PC-3 (cell line): ENCODE measurements at regions not wholly inside any gene's neighbourhood (a gene's known extent, or its start where the extent isn't known, plus 50 kb on each side); places are given as distances from the start of the nearest gene placed in this dataset.

Source experiments
- ATAC-seq: fragments of 200-7000 bp; cut with Tn5 transposase; 2 replicates; pipeline ENCODE4 v1.9.1; 2020; ENCODE audit warnings: mild to moderate bottlenecking, moderate library complexity
- BruUV-seq: library from RNA; stranded (reverse); fragments of 400-500 nt; replicated peaks from 2 replicates; lab custom pipeline; 2021; lab: Mats Ljungman, UMichigan
- CTCF ChIA-PET: fragments of 300-600 bp; sonication (Branson Sonifier 250); formaldehyde crosslinking; loops from one replicate; lab custom pipeline; 2022; ENCODE audit warnings: antibody characterized with exemption; lab: Charles Lee
- POLR2A ChIA-PET: fragments of 300-600 bp; sonication (Branson Sonifier 250); formaldehyde crosslinking; loops from one replicate; lab custom pipeline; 2022; ENCODE audit warnings: antibody characterized with exemption; ENCODE audit not compliant: unreplicated experiment; lab: Charles Lee
- DNase-seq: peaks from one replicate; pipeline ENCODE4 v3.0.0-alpha.2; 2015
- H2AFZ ChIP-seq: fragments of 300-600 bp; sonication (generic); 2 replicates; pipeline ENCODE4 v1.6.0; 2016; ENCODE audit warnings: antibody characterized with exemption, low read length
- H3F3A ChIP-seq: fragments of 300-600 bp; sonication (generic); one replicate; pipeline ENCODE4 v1.6.0; 2017; ENCODE audit warnings: antibody characterized with exemption, low read length, control low read depth, mild to moderate bottlenecking; ENCODE audit not compliant: unreplicated experiment
- H3K27ac ChIP-seq: fragments of 300-600 bp; sonication (generic); 2 replicates; pipeline ENCODE4 v1.5.1; 2016; ENCODE audit warnings: mild to moderate bottlenecking, low read length
- H3K27me3 ChIP-seq: fragments of 300-600 bp; sonication (generic); 2 replicates; pipeline ENCODE4 v1.6.1; 2016; ENCODE audit warnings: low read length, mixed read lengths
- H3K36me3 ChIP-seq: fragments of 300-600 bp; sonication (generic); 2 replicates; pipeline ENCODE4 v1.6.1; 2016; ENCODE audit warnings: low read depth, mixed run types, low read length, mixed read lengths
- H3K4me1 ChIP-seq: fragments of 300-600 bp; sonication (generic); 2 replicates; pipeline ENCODE4 v1.5.1; 2016; ENCODE audit warnings: low read length; ENCODE audit not compliant: insufficient read depth
- H3K4me2 ChIP-seq: fragments of 300-600 bp; sonication (generic); 2 replicates; pipeline ENCODE4 v1.6.0; 2016; ENCODE audit warnings: low read length
- H3K4me3 ChIP-seq: fragments of 300-600 bp; sonication (generic); 2 replicates; pipeline ENCODE4 v1.5.1; 2016; ENCODE audit warnings: mild to moderate bottlenecking, low read length, mixed read lengths
- H3K79me2 ChIP-seq: fragments of 300-600 bp; sonication (generic); 2 replicates; pipeline ENCODE4 v1.6.1; 2017; ENCODE audit warnings: low read length, mixed read lengths
- H3K9ac ChIP-seq: fragments of 300-600 bp; sonication (generic); 2 replicates; pipeline ENCODE4 v1.6.0; 2016; ENCODE audit warnings: mild to moderate bottlenecking, low read length
- H3K9me2 ChIP-seq: fragments of 300-600 bp; sonication (generic); replicated peaks from 2 replicates; pipeline ENCODE4 v1.6.1; 2016; ENCODE audit warnings: mixed run types, low read length, mixed read lengths
- H3K9me3 ChIP-seq: fragments of 300-600 bp; sonication (generic); 2 replicates; pipeline ENCODE4 v1.6.1; 2016; ENCODE audit warnings: low read length, mixed read lengths
- H4K20me1 ChIP-seq: fragments of 300-600 bp; sonication (generic); 2 replicates; pipeline ENCODE4 v1.6.1; 2016; ENCODE audit warnings: low read length, mixed read lengths
- EZH2 ChIP-seq: fragments of 300-600 bp; sonication (generic); IDR thresholded peaks from one replicate; pipeline ENCODE4 v1.6.1; 2017; ENCODE audit warnings: antibody characterized with exemption, mild to moderate bottlenecking, low read length; ENCODE audit not compliant: unreplicated experiment
- EZH2phosphoT487 ChIP-seq: fragments of 300-600 bp; sonication (generic); IDR thresholded peaks from 2 replicates; pipeline ENCODE4 v1.6.1; 2018; ENCODE audit warnings: mild to moderate bottlenecking, antibody characterized with exemption, low read length, borderline replicate concordance
- intact Hi-C: fragments of 100-400 bp; cut with micrococcal nuclease; formaldehyde crosslinking; loops from 2 replicates; pipeline ENCODE4 v1.9.0; 2023
- TF ChIP-seq, protein P1 (sequence below): fragments of 300-600 bp; sonication (generic); conservative IDR thresholded peaks from 2 replicates; pipeline ENCODE4 v1.5.1; 2017; ENCODE audit warnings: antibody characterized with exemption, low read depth, mild to moderate bottlenecking, low read length

DNA sequence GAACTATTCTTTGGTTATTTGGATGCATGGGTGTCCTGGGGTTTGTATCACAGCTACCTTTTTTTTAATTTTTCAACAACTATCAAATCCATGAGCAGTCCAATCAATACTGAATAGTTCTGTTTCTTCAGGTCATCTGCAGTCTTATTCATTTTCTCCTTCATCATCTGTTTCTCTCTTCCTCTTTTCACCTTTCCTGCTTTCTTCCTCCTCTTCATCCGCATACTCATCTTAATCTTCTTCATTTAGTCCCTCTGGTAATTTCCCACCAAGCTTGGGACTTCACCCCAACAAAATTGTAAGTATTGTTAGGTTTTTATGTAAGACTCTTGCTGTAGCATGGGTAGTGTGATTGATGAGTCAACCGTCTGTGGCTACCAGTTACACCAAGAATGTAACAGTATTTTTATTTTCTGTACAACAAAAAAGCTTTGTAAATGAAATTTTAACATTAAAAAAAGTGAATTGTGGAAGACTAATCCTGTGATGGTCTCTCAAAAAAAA lies 184.1 kb upstream of the RNPC3 start:
- no peak overlapping the region for H3K9ac ChIP-seq
- no peaks in the 10 kb centered on the region for H3K36me3 ChIP-seq
- POLR2A ChIA-PET: interaction anchor here (0.6 kb wide), 1 partner anchor 88 kb away, joined by 6 read pairs; no protein-coding TSS in a partner anchor
- intact Hi-C loops: no loop called here
- DNase-seq (no peak), ATAC-seq (no peak)
- H3K79me2 ChIP-seq: no peaks in the 10 kb centered on the region
- no peaks in the 10 kb centered on the region for H4K20me1 ChIP-seq
- TF ChIP-seq, protein P1, sequence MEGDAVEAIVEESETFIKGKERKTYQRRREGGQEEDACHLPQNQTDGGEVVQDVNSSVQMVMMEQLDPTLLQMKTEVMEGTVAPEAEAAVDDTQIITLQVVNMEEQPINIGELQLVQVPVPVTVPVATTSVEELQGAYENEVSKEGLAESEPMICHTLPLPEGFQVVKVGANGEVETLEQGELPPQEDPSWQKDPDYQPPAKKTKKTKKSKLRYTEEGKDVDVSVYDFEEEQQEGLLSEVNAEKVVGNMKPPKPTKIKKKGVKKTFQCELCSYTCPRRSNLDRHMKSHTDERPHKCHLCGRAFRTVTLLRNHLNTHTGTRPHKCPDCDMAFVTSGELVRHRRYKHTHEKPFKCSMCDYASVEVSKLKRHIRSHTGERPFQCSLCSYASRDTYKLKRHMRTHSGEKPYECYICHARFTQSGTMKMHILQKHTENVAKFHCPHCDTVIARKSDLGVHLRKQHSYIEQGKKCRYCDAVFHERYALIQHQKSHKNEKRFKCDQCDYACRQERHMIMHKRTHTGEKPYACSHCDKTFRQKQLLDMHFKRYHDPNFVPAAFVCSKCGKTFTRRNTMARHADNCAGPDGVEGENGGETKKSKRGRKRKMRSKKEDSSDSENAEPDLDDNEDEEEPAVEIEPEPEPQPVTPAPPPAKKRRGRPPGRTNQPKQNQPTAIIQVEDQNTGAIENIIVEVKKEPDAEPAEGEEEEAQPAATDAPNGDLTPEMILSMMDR: no peak
- no peak for TF ChIP-seq EZH2
- TF ChIP-seq EZH2phosphoT487: no peak
- H3F3A ChIP-seq: no peaks in the 10 kb centered on the region
- no peak overlapping the region for H2AFZ ChIP-seq
- BruUV-seq: no TSS peak
- H3K27me3 ChIP-seq: 0 out of 2 replicates have a peak, but pooled peaks cover 5% of the 10 kb centered on the region
- H3K9me2 ChIP-seq: no peaks in the 10 kb centered on the region
- no peak overlapping the region for H3K4me3 ChIP-seq
- no peaks in the 10 kb centered on the region for H3K9me3 ChIP-seq
- H3K4me1 ChIP-seq: no peaks in the 10 kb centered on the region
- CTCF ChIA-PET: no interaction called here
- no peak overlapping the region for H3K4me2 ChIP-seq
- H3K27ac ChIP-seq: no peak overlapping the region

DNA sequence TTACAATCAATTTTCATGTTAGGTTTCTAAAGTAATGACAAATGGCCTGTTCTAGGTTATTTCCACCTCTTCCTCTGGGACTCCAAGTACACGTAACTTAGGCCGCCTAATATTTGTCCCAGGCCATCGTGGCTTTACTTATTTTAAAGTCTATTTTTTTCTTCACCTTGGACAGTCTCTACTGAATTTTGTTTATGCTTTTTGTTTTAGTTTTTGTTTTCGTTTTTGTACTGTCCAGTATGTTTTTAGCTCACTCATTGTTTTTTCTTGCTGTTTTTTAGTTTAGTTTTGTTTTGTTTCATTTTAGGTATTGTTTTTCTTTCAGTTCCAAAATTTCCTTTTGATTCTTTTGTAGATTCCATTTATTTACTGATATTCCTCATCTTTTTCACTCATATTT lies 187.7 kb upstream of the RNPC3 start:
- Histone ChIP-seq H4K20me1 (no peaks in the 10 kb centered on the region), H3K27ac (no peak overlapping the region), H3F3A (no peaks in the 10 kb centered on the region), H3K79me2 (no peaks in the 10 kb centered on the region), H3K9me3 (no peaks in the 10 kb centered on the region), H3K4me1 (no peaks in the 10 kb centered on the region), H3K4me3 (no peak overlapping the region), H3K9ac (no peak overlapping the region), H3K27me3 (peaks cover 20% of the 10 kb centered on the region), H3K4me2 (no peak overlapping the region), H3K9me2 (no peaks in the 10 kb centered on the region), H3K36me3 (no peaks in the 10 kb centered on the region), H2AFZ (no peak overlapping the region)
- TF ChIP-seq EZH2phosphoT487 (no peak), EZH2 (no peak)
- TF ChIP-seq, protein P1: no peak
- BruUV-seq: no TSS peak
- POLR2A ChIA-PET: no interaction called here
- CTCF ChIA-PET: interaction anchor here (0.7 kb wide), 1 partner anchor 14 kb away, joined by 3 read pairs; no protein-coding TSS in a partner anchor
- ATAC-seq (no peak), DNase-seq (no peak)
- intact Hi-C loops: no loop called here

DNA sequence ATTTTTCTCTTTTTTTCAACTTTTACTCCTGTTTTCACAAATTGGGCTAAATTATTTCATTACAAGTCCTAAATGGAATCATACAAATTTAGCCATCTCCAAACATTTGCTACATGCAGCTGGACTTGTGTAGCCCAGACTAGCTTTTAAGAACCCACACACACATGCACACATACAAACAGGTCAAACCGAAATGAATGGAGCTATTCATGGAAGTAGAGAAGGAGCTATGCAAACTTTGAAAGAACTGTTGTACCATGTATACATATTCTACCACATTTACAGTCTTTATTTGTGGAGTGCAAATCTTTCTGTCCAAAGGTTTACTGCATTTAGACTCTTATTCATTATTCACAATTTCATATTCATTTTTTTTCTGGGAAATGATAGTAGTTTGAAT lies 189.1 kb upstream of the RNPC3 start:
- CTCF ChIA-PET: no interaction called here
- H3K79me2 ChIP-seq: no peaks in the 10 kb centered on the region
- intact Hi-C loops: no loop called here

More for the DNA sequence above, 189.1 kb upstream of the RNPC3 start:
- ATAC-seq: no peak
- Histone ChIP-seq H3K9me3 (no peaks in the 10 kb centered on the region), H3K27me3 (peaks cover 20% of the 10 kb centered on the region), H3F3A (no peaks in the 10 kb centered on the region), H3K4me2 (no peak overlapping the region), H3K27ac (no peak overlapping the region), H3K9me2 (no peaks in the 10 kb centered on the region), H3K4me1 (no peaks in the 10 kb centered on the region), H3K9ac (no peak overlapping the region), H3K4me3 (no peak overlapping the region), H3K36me3 (no peaks in the 10 kb centered on the region), H4K20me1 (no peaks in the 10 kb centered on the region), H2AFZ (no peak overlapping the region)
- no peak for DNase-seq
- BruUV-seq: no TSS peak
- POLR2A ChIA-PET: no interaction called here
- no peak for TF ChIP-seq EZH2phosphoT487
- TF ChIP-seq EZH2: no peak
- TF ChIP-seq, protein P1: no peak
